ENCODE measurements at regions not wholly inside any gene's neighbourhood (a gene's known extent, or its start where the extent isn't known, plus 50 kb on each side); places are given as distances from the start of the nearest gene placed in this dataset.
"Not testable (repeated sequence)": the region's sequence is repeated elsewhere in the genome, so short reads cannot be mapped to it uniquely, and the experiment has no call there.

GRCh38 chr12:23361971-23362370 lies 587.5 kb downstream of the SOX5 start:
- DNase-seq (ENCODE audit: low read depth) = no peak

DNA sequence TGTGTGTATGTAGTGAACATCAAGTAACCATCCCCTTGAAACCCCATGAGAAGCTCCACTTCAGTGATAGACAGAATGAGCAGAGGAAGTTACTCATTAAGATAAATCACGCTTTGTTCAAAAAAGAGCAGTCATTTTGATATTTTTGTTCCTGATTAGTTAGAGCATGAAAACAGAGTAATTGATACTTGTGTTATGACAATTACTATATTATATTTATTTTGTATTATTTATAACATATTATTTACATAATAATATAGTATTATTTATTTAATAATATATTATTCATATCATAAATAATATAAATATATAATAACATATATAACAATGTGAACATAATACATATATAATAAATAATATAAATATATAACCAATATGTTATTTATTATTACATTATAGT lies 580.9 kb downstream of the SOX5 start:
- no peak for DNase-seq (ENCODE audit: low read depth)

DNA sequence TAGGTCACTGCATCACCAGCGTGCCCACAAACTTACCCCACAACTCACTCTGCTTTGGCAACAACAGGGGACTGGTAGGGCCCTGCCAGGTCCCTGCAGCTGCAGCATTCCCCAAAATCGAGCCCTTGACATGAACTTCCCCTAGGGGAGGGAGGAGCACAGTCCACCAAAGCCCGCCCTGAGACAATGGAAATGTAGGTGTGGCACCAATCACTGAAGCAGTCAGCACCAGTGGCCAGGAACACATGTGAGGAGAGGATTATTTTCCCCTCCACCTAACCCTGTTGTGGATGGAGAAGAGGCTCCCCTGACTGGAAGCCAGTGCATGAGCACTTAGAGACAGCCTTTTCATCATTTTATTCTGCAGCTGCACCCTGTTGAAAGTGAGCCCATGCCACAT lies 573.8 kb downstream of the SOX5 start:
- DNase-seq (ENCODE audit: low read depth) = no peak

GRCh38 chr12:23376238-23376637 lies 573.2 kb downstream of the SOX5 start:
- DNase-seq (ENCODE audit: low read depth) = no peak

DNA sequence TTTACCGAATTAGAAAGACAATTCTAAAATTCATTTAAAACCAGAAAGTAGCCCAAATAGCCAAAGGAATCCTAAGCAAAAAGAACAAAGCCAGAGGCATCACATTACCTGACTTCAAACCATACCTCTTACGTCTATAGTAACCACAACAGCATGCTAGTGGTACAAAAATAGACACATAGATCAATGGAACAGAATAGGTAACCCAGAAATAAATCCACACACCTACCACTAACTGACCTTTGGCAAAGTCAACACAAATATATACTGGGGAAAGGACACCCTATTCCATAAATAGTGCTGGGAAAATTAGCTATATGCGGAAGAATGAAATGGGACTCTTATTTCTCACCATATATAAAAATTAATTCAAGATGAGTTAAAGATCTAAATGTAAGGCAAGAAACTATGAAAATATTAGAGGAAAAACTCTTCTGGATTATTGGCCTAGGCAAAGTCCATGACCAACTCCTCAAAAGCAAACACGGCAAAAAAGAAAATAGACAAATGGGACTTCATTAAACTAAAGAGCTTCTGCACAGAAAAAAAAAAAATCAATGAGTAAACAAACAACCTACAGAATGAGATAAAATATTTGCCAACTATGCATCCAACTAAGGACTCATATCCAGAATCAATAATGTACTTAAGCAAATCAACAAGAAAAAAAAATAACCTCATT lies 568.9 kb downstream of the SOX5 start:
- no peak for DNase-seq (ENCODE audit: low read depth)

- not testable (repeated sequence) for DNase-seq (ENCODE audit: low read depth)
Measured at GRCh38 chr12:23388898-23389297, 560.6 kb downstream of the SOX5 start.

DNA sequence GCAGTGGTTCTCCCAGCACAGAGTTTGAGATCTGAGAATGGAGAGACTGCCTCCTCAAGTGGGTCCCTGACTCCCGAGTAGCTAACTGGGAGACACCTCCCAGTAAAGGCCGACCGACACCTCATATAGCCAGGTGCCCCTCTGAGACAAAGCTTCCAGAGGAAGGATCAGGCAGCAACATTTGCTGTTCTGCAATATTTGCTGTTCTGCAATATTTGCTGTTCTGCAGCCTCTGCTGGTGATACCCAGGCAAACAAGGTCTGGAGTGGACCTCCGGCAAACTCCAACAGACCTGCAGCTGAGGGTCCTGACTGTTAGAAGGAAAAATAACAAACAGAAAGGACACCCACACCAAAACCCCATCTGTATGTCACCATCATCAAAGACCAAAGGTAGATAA lies 560.2 kb downstream of the SOX5 start:
- not testable (repeated sequence) for DNase-seq (ENCODE audit: low read depth)

DNA sequence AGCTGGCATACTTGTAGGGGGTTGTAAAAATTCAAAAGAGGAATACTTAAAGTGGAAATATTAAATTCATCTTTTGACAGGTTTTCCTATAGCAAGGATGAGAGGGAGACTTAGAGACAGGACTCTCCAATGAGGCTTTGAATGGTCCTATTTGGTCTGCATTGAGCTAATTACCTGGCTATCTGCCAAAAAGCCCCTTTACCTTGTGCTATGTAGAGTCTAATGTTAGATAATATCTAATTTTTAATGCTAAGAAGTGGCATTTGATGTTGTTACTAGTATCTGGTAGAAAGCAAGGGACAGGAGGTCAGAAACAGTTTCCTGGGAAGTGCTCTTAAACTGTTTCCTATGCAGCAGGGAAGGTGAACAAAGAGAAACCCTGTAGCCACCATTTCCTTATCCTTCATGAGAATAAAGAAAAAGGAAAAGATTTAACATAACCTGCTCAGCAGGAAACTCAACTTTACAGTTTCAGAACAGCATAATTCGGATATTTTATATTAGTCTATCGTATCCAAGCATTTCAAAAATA lies 550.0 kb downstream of the SOX5 start:
- no peak for DNase-seq (ENCODE audit: low read depth)

- no peak for DNase-seq (ENCODE audit: low read depth)
Measured at GRCh38 chr12:23415180-23415579, 534.3 kb downstream of the SOX5 start.

- no peak for DNase-seq (ENCODE audit: low read depth)
Measured at GRCh38 chr12:23421556-23421955, 527.9 kb downstream of the SOX5 start.

- DNase-seq (ENCODE audit: low read depth) = no peak
Measured at GRCh38 chr12:23423097-23423687, 526.3 kb downstream of the SOX5 start.

- no peak for DNase-seq (ENCODE audit: low read depth)
Measured at GRCh38 chr12:23423796-23424195, 525.7 kb downstream of the SOX5 start.

GRCh38 chr12:23424685-23425084 lies 524.8 kb downstream of the SOX5 start:
- no peak for DNase-seq (ENCODE audit: low read depth)

- DNase-seq (ENCODE audit: low read depth) = no peak
Measured at GRCh38 chr12:23426328-23426727, 523.1 kb downstream of the SOX5 start.

DNA sequence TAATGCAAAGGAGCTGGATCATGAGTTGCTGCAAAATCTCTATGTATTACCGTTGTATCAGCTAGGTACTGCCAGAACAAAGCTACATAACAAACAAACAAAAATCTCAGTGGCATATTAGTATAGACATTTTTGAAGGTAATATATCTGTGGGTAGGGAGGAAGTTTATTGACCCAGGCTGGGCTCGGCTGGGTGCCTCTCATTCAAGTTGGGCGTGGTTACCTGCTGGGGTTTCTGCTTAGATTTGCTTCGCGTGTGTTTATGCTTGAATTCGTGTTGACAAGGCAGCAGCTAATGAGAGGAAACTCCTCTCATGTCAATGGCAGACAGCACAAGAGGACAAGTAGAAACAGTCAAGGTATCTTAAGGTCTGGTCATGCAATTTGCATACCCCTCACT lies 520.7 kb downstream of the SOX5 start:
- DNase-seq (ENCODE audit: low read depth) = no peak

DNA sequence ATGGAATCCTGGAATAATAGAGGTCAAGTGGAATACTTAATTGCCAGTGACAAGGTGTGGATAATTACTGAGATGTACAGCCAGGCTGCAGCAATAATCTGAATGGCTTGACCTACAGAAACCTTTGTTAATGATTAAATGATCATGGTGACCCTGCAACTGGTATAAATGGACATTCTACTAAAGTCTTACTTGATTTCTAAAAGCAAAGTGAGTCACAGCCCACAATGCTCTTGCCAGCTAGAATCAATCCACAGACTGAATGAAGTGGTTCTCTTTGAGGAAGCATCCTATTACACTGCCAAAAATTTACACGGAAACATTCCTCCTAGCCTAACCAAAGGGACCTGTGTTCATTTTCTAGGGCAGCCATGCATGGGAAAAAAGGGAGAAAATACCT lies 518.5 kb downstream of the SOX5 start:
- DNase-seq (ENCODE audit: low read depth) = no peak

DNA sequence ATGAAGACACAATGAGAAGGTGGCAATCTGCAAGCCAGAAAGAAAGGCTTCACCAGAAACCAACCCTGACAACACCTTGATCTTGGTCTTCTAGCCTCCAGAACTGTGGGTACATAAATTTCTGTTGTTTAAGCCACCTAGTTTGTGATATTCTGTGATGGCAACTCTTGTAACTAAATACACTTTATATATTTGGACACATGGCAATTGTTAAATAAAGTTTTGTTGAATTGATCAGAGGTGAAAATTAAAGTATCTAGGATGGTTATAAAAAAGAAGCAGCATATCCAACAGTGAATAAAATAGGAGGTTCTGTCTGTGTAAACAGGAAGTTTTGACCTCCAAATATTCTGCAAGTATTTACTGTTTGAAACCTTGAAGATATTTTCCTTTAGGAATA lies 516.3 kb downstream of the SOX5 start:
- no peak for DNase-seq (ENCODE audit: low read depth)

GRCh38 chr12:23434154-23434553 lies 515.3 kb downstream of the SOX5 start:
- no peak for DNase-seq (ENCODE audit: low read depth)

DNA sequence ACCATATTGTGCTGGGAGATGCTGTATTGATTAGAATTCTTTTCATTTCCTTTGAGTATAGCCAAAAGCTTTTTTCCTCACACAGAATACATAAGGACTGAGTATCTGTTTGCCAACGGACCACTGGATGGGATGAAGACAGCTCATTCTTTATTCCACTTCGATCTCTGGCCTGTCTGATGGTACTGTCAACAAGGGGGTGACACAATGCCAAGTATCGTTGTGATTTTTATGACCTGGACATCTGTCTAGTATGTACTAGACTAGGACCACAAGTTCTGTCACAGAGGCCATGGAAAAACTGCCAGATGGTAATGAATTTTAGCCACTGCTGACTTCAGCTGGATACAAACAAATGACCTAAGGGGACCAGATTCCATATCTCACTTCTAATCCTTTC lies 502.7 kb downstream of the SOX5 start:
- DNase-seq (ENCODE audit: low read depth) = no peak

DNA sequence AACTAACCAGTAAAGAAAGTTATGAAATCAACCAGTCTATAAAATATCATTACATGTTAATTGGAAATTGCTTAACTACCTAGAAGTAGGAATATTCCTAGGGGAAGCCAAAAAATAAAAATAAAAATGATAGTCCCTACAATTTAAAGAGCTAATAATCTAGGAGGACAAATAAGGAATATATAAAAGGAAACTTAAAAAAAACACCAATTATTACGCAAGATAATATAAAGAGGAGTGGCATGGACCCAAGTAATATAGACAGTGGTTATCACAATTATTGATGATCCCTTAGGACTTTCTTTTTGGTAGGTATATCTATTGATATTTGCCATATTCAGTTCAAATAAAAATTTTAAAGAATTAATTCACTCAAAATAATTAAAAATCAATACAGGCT lies 498.7 kb downstream of the SOX5 start:
- no peak for DNase-seq (ENCODE audit: low read depth)

DNA sequence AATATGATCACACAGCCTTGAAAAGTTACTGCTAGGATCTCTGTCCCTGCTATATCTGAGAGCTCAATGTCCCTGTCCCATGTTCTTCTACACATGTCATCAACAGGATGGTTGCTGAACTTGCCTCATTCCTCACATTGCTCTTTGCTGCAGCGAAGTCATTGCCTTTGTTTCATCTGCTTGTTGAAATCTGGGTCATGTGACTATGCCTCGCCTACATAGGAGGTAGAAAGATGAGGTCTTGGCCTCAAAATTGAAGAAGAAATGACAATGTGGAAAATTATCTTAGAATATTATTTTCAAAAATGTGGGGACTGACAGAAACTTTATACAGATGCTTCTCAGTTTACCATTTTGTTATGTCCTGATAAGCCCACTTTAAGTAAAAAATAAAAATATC lies 494.2 kb downstream of the SOX5 start:
- no peak for DNase-seq (ENCODE audit: low read depth)

- no peak for DNase-seq (ENCODE audit: low read depth)
Measured at GRCh38 chr12:23458640-23459039, 490.8 kb downstream of the SOX5 start.

DNA sequence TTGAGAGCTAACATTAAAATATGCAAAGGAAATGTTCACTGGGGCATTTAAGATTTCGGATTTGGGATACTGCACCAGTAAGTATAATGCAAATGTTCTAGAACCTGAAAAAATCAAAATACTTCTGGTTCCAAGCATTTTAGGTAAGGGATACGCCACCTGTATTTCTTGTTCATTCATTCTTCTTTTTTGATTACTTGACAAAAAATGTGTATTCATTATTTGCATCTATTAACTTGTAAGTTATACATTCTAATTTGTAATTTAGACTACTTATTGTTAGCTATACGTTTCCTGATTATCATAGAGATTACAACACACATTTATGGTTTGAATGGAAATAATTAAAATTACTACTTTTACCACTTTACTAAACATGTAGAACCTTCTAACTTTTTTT lies 486.9 kb downstream of the SOX5 start:
- no peak for DNase-seq (ENCODE audit: low read depth)

GRCh38 chr12:23463172-23463571 lies 486.3 kb downstream of the SOX5 start:
- DNase-seq (ENCODE audit: low read depth) = no peak
